ENCODE measurements at regions not wholly inside any gene's neighbourhood (a gene's known extent, or its start where the extent isn't known, plus 50 kb on each side); places are given as distances from the start of the nearest gene placed in this dataset.

GRCh38 chr2:226270285-226271058, 529.1 kb downstream of the IRS1 start:
- TF ChIP-seq, protein P1, sequence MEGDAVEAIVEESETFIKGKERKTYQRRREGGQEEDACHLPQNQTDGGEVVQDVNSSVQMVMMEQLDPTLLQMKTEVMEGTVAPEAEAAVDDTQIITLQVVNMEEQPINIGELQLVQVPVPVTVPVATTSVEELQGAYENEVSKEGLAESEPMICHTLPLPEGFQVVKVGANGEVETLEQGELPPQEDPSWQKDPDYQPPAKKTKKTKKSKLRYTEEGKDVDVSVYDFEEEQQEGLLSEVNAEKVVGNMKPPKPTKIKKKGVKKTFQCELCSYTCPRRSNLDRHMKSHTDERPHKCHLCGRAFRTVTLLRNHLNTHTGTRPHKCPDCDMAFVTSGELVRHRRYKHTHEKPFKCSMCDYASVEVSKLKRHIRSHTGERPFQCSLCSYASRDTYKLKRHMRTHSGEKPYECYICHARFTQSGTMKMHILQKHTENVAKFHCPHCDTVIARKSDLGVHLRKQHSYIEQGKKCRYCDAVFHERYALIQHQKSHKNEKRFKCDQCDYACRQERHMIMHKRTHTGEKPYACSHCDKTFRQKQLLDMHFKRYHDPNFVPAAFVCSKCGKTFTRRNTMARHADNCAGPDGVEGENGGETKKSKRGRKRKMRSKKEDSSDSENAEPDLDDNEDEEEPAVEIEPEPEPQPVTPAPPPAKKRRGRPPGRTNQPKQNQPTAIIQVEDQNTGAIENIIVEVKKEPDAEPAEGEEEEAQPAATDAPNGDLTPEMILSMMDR (IDR thresholded peaks at IDR 0.05) = no peak
- TF ChIP-seq EP300 (IDR thresholded peaks at IDR 0.05) (no peak), SREBF2 (IDR thresholded peaks at IDR 0.05) (no peak), MAZ (IDR thresholded peaks at IDR 0.05; ENCODE audit: borderline replicate concordance, low read depth, low read length) (no peak), NR3C1 (IDR thresholded peaks at IDR 0.05) (no peak)
- TF ChIP-seq, protein P2, sequence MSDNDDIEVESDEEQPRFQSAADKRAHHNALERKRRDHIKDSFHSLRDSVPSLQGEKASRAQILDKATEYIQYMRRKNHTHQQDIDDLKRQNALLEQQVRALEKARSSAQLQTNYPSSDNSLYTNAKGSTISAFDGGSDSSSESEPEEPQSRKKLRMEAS (IDR thresholded peaks at IDR 0.05) = no peak

Data from A549 (cell line).